ENCODE measurements at regions not wholly inside any gene's neighbourhood (a gene's known extent, or its start where the extent isn't known, plus 50 kb on each side); places are given as distances from the start of the nearest gene placed in this dataset.
"Not testable (repeated sequence)": the region's sequence is repeated elsewhere in the genome, so short reads cannot be mapped to it uniquely, and the experiment has no call there.

DNA sequence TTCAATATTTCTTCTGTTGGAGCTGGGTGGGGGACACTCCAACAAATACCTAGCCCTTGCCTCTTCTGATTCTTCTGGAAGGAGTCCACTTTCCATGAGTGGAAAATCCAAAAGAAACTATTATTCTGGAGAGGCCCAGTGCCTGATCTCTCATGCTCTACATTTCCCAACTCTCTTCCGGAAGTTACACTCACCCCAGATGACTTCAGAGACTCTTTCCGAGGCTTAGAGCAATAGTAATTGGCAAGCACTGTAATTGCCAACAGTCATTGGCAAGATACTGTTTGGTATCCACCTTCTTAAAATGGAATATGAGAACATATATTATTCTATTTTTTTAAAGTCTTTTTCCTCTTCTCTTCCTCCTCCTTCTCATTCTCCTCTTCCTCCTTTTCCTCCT lies 60.5 kb upstream of the CYRIA start:
- DNase-seq (ENCODE audit: low spot score) = no peak

DNA sequence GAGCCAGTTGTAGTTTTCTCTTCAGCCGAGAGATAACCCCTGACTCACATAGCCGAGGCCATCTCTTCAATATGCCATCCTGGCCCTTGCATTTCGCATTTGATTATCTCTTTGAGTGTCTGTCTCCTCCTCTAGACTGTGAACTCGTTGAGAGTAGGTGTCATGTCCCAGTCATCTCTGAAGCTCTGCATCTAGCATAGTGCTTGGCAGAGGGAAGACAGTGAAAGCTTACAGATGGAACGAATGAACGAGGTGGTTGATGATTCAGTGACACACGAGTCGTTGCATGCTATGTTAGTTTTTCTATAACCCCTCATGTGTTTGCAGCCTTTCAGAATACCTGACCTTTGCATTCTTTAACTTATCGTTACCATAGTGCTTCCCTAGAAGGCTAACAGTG lies 59.9 kb upstream of the CYRIA start:
- DNase-seq (ENCODE audit: low spot score) = no peak

DNA sequence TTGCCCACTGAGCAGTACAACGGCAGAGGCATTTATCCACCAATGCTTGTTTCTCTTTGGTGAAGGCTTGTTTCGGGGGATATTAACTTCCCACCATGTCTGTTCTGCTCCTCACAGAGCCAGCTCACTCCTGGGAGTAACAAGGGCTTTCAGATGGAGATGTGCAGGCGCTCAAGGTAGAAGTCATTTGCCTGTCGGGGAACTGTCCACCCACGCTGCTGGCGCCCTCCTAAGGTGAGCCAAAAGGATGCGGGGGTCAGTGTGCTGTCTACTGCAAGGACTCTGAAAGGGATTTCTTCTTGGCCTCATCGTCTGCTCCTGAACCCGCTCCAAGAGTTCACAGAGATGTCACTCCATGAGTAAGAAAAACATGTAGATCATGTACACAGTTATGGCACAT lies 57.0 kb upstream of the CYRIA start:
- DNase-seq (ENCODE audit: low spot score) = no peak

DNA sequence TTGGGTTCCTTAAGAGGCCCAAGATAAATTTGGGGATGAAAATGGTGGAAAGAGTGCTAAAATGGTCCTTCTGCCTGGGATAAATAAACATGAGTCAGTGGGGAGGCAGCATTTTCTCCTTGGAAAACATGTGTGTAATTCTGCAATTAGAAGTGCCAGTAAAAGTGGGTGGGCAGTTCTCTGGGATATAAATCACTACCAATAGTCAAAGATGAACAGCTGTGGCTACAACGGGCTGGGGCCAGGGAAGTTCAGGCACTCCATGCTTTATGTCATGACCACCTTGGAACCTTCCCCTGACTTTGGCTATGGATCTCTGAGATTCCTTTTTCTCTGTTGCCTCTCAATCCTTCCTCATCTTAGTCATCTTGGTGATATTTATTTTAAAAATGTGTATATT lies 56.5 kb upstream of the CYRIA start:
- DNase-seq (ENCODE audit: low spot score) = no peak

DNA sequence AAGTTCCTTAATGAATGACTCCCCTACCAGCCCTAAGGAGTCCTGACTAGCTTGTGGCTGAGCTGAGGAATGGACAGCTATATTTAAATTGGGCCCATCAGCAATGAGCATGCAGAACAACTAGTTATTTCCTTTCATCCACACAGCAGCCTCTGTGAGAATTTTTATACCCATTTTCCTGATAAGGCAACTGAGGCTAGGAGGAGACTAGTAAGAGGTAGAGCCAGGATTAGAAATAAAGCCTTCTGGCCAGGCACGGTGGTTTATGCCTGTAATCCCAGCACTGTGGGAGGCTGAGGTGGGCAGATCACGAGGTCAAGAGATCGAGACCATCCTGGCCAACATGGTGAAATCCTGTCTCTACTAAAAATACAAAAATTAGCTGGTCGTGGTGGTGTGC lies 55.9 kb upstream of the CYRIA start:
- not testable (repeated sequence) for DNase-seq (ENCODE audit: low spot score)

DNA sequence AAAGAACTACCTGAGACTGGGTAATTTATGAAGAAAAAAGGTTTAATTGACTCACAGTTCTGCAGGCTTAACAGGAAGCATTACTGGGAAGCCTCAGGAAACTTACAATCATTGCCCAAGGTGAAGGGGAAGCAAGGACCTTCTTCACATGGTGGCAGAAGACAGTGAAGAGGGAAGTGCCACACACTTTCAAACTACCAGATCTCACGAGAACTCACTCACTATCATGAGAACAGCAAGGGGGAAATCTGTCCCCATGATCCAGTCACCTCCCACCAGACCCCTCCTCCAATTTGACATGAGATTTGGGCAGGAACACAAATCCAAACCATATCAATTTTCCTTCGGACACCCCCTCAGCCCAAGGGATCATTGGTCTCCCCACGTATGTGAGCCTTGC lies 55.1 kb upstream of the CYRIA start:
- DNase-seq (ENCODE audit: low spot score) = not testable (repeated sequence)

DNA sequence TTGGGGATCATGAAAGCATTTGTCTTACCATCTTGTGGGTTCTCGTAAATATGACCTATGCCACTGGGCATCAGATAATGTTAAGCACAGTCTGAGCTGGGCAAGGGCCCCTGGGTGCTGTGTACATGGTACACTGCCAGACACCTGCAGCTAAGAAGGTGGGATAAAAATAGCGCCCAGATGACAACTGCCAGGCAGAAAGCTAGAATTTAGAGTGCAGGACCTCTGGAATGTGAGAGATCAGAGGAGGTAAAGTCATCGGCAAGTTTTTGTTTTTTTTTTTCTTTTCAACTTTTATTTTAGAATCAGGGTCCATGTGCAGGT lies 53.8 kb upstream of the CYRIA start:
- no peak for DNase-seq (ENCODE audit: low spot score)

DNA sequence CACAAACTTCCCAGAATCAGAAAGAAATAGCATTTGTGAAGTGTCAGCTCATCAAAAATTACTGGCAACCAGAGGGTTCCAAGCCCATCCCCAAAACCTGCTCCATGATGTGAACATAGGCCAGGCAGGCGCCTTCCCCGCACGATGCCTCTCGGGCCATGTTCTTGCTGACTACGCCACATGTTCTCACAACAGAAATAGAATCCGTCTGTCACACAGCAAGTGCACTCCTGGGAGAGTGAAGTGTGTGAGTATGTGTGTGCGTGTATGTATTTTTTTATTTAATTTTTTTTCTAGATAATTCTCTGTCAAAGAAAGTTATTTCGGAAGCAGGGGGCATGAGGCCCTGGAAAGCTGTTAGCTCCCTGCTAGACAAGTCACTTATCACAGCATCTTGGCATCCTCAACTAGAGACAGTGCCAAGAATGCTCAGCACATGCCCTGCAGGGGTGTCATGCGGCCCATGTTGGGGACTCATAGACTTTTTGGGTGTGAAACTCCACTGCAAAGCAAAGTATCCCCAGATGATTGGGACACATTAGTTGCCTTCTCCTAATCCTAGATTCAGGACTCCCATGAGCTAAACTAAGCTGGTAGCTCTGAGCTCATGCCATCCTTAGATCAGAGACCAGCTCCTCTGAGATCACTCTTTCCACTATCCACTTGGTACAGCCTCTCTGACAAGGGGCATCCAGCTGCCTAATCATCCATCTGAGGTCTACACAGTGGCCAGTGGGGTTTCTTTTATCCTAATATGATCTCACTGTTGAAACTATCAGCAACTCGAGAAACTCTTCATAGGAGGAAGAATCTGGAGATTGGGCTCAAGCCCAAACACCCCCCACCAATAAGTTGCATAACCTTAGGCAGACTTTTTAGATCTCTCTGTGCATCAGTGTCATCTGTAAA lies 53.2 kb upstream of the CYRIA start:
- DNase-seq (ENCODE audit: low spot score) = no peak

DNA sequence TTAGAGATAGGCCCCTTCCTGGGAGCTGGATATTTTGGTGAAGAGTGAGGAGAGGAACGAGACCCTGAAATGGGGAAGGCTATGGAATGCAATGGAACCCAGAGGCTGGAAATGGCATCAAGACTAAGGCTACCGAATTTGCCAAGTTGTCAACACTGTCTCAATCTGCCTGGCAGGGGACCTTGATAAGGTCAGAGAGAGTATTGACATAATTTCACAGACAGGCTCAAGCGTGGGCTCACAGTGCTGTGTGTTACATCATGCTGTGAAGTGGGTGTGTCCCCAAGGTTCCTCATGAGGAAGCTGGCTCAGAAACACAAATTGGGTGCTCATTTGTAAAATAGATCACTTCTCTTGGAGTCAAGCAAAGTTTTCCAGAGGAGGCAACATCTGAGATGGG lies 51.8 kb upstream of the CYRIA start:
- no peak for DNase-seq (ENCODE audit: low spot score)

DNA sequence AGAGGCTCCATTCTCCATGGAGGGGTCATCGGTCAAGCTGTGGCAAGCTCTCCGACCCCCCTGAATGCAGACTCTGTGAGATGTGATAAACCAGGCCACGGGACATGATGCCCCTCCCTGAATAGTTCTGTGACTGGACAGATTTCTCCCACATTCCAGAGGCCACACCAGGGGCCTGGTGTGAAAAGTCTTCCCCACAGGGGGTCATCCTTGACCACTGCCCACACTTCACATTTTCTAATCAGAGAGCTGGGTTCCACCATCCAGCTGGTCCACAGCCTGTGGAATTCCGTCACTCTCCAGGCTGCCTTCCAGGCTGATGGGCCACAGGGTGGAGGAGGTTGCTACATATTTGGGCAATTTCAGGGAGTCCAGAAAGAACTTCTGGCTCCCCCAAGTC lies 51.3 kb upstream of the CYRIA start:
- DNase-seq (ENCODE audit: low spot score) = no peak

DNA sequence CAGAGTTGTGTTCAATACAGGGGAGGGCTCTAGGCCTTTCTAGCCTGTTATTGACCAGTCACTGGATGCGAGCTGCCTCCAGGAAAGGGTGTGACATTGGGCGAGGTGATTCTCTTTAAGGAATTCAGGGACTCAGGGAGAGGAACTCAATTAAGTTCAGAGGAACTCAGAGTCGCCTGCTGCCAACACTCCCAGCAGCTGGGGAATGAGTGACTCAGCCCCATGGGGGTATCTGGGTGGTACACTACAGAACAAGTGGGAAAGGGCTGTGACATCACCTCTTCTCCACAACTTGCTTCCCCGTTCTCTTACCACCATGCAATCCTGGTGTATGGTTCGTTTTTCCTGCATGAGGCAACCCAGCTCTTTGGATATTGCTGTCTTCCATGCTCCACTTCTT lies 50.4 kb upstream of the CYRIA start:
- no peak for DNase-seq (ENCODE audit: low spot score)
